ENCODE measurements at regions not wholly inside any gene's neighbourhood (a gene's known extent, or its start where the extent isn't known, plus 50 kb on each side); places are given as distances from the start of the nearest gene placed in this dataset.

- peaks cover 7% of the 10 kb centered on the region for H3K27me3 ChIP-seq (ENCODE audit: insufficient read depth, low read length, poor library complexity)
- H3K36me3 ChIP-seq (ENCODE audit: insufficient read depth, low read length), result no peaks in the 10 kb centered on the region
- no peaks in the 10 kb centered on the region for H3K4me1 ChIP-seq (ENCODE audit: insufficient read depth, low read length)
- DNase-seq (no peak), ATAC-seq (ENCODE audit: insufficient read depth, low read depth) (no peak)
- no peaks in the 10 kb centered on the region for H3K79me2 ChIP-seq (ENCODE audit: insufficient read depth, low read length)
- no peak overlapping the region for H2AFZ ChIP-seq (ENCODE audit: low read depth, low read length)
- no peak overlapping the region for H3K27ac ChIP-seq (ENCODE audit: low read length)
- H3K9ac ChIP-seq (ENCODE audit: low read depth, low read length), result no peak overlapping the region
- no peaks in the 10 kb centered on the region for H3K9me3 ChIP-seq (ENCODE audit: insufficient read depth, low read length, severe bottlenecking)
- TF ChIP-seq EZH2 (IDR thresholded peaks at IDR 0.05; ENCODE audit: borderline replicate concordance, low read depth, low read length, severe bottlenecking), result no peak
- TF ChIP-seq CTCF (IDR thresholded peaks at IDR 0.05; ENCODE audit: borderline replicate concordance, extremely low read depth, low read length, poor library complexity, severe bottlenecking), result no peak
- no peaks in the 10 kb centered on the region for H4K20me1 ChIP-seq (ENCODE audit: insufficient read depth, low read length)
- H3K4me3 ChIP-seq (ENCODE audit: low read depth in 1 of 2, low read length in 2 of 2), result no peak overlapping the region
- H3K4me2 ChIP-seq (ENCODE audit: insufficient read depth, low read length), result no peak overlapping the region
Measured at GRCh38 chr3:189457631-189458412, 173.4 kb upstream of the TP63 start.

GRCh38 chr3:189458528-189458927, 172.7 kb upstream of the TP63 start:
- TF ChIP-seq CTCF (IDR thresholded peaks at IDR 0.05; ENCODE audit: borderline replicate concordance, extremely low read depth, low read length, poor library complexity, severe bottlenecking) (no peak), EZH2 (IDR thresholded peaks at IDR 0.05; ENCODE audit: borderline replicate concordance, low read depth, low read length, severe bottlenecking) (no peak)
- Histone ChIP-seq H3K27ac (ENCODE audit: low read length) (no peak overlapping the region), H3K4me2 (ENCODE audit: insufficient read depth, low read length) (no peak overlapping the region), H2AFZ (ENCODE audit: low read depth, low read length) (no peak overlapping the region), H3K9me3 (ENCODE audit: insufficient read depth, low read length, severe bottlenecking) (no peaks in the 10 kb centered on the region), H3K4me3 (ENCODE audit: low read depth in 1 of 2, low read length in 2 of 2) (no peak overlapping the region), H4K20me1 (ENCODE audit: insufficient read depth, low read length) (no peaks in the 10 kb centered on the region), H3K9ac (ENCODE audit: low read depth, low read length) (no peak overlapping the region), H3K36me3 (ENCODE audit: insufficient read depth, low read length) (no peaks in the 10 kb centered on the region), H3K27me3 (ENCODE audit: insufficient read depth, low read length, poor library complexity) (peaks cover 7% of the 10 kb centered on the region), H3K4me1 (ENCODE audit: insufficient read depth, low read length) (no peaks in the 10 kb centered on the region), H3K79me2 (ENCODE audit: insufficient read depth, low read length) (no peaks in the 10 kb centered on the region)
- ATAC-seq (ENCODE audit: insufficient read depth, low read depth) (no peak), DNase-seq (no peak)

- H3K79me2 ChIP-seq (ENCODE audit: insufficient read depth, low read length), result no peaks in the 10 kb centered on the region
- no peak overlapping the region for H3K27ac ChIP-seq (ENCODE audit: low read length)
- H3K4me2 ChIP-seq (ENCODE audit: insufficient read depth, low read length), result no peak overlapping the region
- H3K9me3 ChIP-seq (ENCODE audit: insufficient read depth, low read length, severe bottlenecking), result no peaks in the 10 kb centered on the region
- no peaks in the 10 kb centered on the region for H4K20me1 ChIP-seq (ENCODE audit: insufficient read depth, low read length)
- H3K9ac ChIP-seq (ENCODE audit: low read depth, low read length), result no peak overlapping the region
- H3K4me1 ChIP-seq (ENCODE audit: insufficient read depth, low read length), result no peaks in the 10 kb centered on the region
- no peak overlapping the region for H3K4me3 ChIP-seq (ENCODE audit: low read depth in 1 of 2, low read length in 2 of 2)
- no peak for TF ChIP-seq EZH2 (IDR thresholded peaks at IDR 0.05; ENCODE audit: borderline replicate concordance, low read depth, low read length, severe bottlenecking)
- no peak for TF ChIP-seq CTCF (IDR thresholded peaks at IDR 0.05; ENCODE audit: borderline replicate concordance, extremely low read depth, low read length, poor library complexity, severe bottlenecking)
- H3K36me3 ChIP-seq (ENCODE audit: insufficient read depth, low read length), result no peaks in the 10 kb centered on the region
- H3K27me3 ChIP-seq (ENCODE audit: insufficient read depth, low read length, poor library complexity), result peaks cover 7% of the 10 kb centered on the region
- ATAC-seq (ENCODE audit: insufficient read depth, low read depth) (no peak), DNase-seq (no peak)
- H2AFZ ChIP-seq (ENCODE audit: low read depth, low read length), result no peak overlapping the region
Measured at GRCh38 chr3:189459231-189459630, 172.0 kb upstream of the TP63 start.

All from DND-41 (cell line).